ENCODE measurements at regions not wholly inside any gene's neighbourhood (a gene's known extent, or its start where the extent isn't known, plus 50 kb on each side); places are given as distances from the start of the nearest gene placed in this dataset.

- DNase-seq (ENCODE audit: low spot score) = no peak
These were observed 233.1 kb upstream of the IRX1 start for GRCh38 chr5:3362606-3362910.

- no peak for DNase-seq (ENCODE audit: low spot score)
These were observed 233.6 kb upstream of the IRX1 start for GRCh38 chr5:3361811-3362605.

GRCh38 chr5:3359642-3360041, 236.0 kb upstream of the IRX1 start:
- DNase-seq (ENCODE audit: low spot score) = no peak

DNA sequence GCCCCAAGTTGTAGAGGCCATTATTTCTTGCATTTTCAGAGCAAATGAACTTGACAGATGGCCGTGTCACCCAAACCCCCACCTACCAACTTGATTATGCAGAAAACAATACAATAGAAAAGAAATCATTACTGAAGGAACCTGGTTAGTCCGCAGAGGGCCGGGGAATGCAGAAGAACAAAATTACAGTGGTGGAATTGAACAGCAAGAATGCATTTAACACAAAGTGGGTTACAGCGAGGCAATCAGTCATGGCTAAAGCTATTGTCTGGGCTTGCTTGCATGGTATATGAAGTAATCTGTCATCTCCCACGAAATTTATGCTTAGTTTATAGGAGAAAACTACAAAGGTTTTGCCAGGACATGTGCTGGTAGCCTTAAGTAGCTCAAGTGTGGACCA, 238.3 kb upstream of the IRX1 start:
- DNase-seq (ENCODE audit: low spot score) = no peak

DNA sequence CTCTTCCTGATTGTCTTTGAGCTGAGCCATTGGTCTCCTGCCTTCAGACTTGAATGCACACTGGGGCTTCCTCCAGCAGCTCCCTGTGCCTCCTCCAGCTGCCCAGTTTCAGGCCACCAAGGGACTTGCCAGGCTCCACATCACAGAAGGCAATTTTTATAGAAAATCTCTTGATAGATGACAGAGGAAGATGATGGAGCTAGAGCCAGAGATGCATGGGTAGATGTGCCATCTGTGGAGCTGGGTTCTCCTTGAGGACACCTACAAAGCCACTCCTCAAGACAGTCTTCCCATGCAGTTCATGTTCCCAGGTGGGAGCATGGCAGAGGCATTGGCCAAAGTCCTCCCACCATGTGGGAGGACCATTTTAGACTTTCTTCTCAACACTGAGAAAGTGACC, 239.6 kb upstream of the IRX1 start:
- DNase-seq (ENCODE audit: low spot score) = no peak

- DNase-seq (ENCODE audit: low spot score) = no peak
These were observed 240.5 kb upstream of the IRX1 start for GRCh38 chr5:3355126-3355525.

DNA sequence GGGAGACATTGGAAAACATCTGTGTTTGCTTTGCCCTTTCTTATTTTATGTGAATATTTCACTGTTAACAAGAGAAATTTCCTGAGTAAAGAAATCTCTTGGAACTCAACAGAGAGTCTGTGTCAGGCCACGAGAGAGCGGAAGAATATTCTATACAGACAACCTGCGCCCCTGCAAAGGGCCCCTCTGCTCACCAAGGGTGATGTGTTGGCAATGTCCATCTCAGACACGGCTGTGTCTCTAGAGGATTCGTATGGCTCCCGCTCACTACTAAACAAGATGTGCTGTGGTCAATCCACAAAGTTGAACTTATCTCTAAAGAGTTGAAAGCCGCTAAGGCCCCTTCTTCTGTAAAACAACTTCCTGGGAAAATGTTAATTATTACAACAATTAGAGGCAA, 241.0 kb upstream of the IRX1 start:
- DNase-seq (ENCODE audit: low spot score) = no peak

GRCh38 chr5:3353561-3353960, 242.1 kb upstream of the IRX1 start:
- DNase-seq (ENCODE audit: low spot score) = no peak

- no peak for DNase-seq (ENCODE audit: low spot score)
These were observed 242.9 kb upstream of the IRX1 start for GRCh38 chr5:3352711-3353110.

GRCh38 chr5:3351581-3352442, 243.8 kb upstream of the IRX1 start:
- no peak for DNase-seq (ENCODE audit: low spot score)

DNA sequence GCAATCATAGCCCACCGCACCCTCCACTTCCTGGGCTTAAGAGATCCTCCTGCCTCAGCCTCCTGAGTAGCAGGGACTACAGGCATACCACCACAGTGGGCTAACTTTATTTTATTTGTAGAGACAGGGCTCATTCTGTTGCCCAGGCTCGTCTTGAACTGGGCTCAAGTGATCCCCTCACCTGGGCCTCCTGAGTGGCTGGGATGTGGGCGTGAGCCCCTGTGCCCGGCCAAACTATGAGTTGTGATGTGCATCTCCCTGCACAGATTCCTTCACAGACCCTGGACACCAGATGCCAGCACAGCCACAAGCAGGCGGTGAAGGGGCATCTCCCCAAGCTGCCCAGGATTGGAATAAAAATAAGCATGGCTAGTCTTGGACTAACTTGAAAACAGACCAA, 244.9 kb upstream of the IRX1 start:
- DNase-seq (ENCODE audit: low spot score) = no peak

DNA sequence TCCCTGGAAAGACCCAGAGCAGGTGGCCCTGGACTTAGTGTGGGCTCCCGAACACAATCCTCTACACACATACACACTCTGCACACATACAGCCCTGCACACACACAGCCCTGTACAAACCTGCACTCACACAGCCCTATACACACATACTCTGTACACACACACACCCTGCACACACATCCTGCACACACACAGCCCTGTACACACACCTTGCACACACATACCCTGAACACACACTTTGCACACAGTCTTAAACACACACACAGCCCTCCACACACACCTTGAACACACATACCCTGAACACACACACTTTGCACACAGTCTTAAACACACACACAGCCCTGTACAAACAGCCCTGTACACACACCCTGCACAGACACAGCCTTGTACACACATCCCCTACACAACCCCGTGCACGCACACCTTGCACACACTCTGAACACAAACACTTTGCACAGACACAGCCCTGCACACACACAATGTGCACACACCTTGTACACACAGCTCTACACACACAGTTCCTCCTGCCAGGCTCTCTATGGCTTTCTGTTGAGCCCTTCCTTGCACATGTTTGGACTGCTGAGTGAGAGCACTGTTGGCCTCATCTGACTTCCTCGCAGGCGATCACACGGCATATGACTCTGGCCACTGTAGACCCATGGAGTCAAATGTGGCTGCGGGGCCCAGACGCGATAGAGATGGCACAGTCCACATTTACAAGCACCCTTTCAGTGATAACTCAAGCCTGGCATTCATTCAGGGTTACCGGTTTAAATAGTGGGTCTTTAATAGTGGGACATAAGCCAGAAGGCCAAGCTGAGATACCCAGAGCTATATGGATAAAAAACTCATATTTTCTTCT, 245.7 kb upstream of the IRX1 start:
- no peak for DNase-seq (ENCODE audit: low spot score)

GRCh38 chr5:3348576-3349535, 246.8 kb upstream of the IRX1 start:
- no peak for DNase-seq (ENCODE audit: low spot score)

- no peak for DNase-seq (ENCODE audit: low spot score)
These were observed 247.9 kb upstream of the IRX1 start for GRCh38 chr5:3347741-3348140.

GRCh38 chr5:3346111-3346820, 249.4 kb upstream of the IRX1 start:
- DNase-seq (ENCODE audit: low spot score) = no peak

DNA sequence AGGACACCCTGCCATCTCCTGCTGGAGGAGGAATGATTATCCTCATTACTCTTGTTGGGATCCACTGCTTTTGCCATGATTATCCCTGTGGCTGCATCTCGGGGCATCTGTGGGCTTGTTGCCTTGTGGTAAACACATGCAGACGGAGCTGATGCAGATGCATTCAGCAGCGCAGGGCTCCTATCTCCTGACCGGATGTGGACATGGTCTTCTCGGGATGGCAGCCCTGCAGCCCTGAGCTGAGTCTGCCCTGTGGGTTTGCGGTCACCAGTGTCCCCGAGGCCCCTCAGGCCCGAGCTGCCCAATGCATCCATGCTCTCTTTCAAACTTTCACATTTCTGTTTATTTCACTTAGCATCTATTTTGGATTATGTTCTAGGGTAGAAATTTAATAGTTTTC, 250.4 kb upstream of the IRX1 start:
- no peak for DNase-seq (ENCODE audit: low spot score)

DNA sequence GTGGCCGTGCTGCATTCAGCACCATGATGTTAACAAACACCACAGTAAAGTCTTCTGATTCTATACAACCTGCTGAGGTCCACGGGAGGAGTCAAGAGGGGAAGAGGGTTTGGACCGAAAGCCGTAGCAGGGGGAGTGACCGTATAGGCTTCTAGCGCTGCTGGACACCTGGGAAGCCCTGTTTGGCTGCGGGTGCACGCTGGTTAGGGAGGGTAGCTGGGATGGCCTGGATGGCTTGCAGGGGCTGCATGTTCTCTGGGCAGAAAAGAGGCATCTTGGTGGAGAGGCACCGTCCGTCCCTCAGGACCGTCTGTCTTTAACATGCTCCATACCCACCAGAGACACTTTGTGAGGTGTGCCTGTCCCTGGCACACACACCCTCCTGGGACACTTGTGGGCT, 251.0 kb upstream of the IRX1 start:
- no peak for DNase-seq (ENCODE audit: low spot score)

- DNase-seq (ENCODE audit: low spot score) = no peak
These were observed 251.7 kb upstream of the IRX1 start for GRCh38 chr5:3343911-3344310.

DNA sequence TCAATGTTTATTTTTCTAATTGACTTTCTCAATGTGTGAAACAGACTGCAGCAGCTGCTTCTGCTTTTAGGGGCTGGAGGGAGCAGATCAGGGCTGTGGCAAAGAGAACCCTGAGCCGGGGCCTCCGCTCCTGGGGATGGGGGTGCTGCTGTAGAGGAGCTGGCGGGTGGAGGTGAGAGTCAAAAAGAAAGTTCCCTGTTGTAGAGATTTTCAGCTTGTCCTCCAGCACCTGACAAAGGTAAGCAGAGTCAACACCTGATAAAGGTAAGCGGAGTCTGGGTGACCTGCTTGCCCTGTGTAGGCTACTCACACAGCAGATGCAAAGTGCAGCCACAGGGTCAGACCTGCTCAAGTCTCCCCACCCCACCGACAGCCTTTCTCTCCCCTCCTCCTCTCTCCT, 252.4 kb upstream of the IRX1 start:
- no peak for DNase-seq (ENCODE audit: low spot score)

DNA sequence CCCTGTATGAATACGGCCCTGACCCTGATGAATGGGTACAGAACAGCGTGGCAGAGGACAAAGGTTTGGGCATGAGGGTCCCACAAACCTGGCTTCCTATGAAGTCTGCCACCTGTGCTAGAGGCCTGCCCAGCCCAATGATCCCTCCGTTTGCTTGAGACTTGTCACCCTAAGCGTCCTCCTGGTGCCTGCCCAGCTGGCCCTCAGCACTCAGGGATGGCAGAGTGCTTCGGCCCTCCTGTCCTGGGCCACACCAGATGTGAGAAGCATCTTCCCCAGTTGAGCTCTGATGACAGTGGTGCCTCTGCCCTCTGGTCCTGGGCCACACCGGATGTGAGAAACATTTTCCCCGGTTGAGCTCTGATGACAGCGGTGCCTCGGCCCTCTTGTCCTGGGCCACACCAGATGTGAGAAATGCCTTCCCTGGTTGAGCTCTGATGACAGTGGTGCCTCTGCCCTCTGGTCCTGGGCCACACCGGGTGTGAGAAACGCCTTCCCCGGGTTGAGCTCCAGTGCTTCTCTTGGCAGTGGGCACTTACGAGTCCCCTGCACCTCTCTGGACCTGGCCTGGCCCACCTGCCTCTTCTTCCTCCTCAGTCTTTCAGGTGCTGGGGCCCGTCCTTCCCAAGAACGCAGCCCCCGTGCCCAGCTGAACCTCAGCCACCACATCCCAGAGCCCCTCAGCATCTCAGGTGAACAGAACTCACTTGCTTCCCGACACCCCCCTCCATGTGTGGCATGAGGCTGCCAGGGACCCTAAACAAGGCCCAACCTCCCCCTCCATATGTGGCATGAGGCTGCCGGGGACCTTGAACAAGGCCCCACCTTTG, 253.1 kb upstream of the IRX1 start:
- DNase-seq (ENCODE audit: low spot score) = no peak
